ENCODE measurements at regions not wholly inside any gene's neighbourhood (a gene's known extent, or its start where the extent isn't known, plus 50 kb on each side); places are given as distances from the start of the nearest gene placed in this dataset.

GRCh38 chr17:12247761-12248160, 227.1 kb downstream of the MAP2K4 start:
- Histone ChIP-seq H3K36me3 (no peaks in the 10 kb centered on the region), H3F3A (ENCODE audit: low read depth) (no peaks in the 10 kb centered on the region), H3K4me1 (no peaks in the 10 kb centered on the region), H3K4me3 (no peak overlapping the region), H4K20me1 (ENCODE audit: low read depth) (no peaks in the 10 kb centered on the region), H2AFZ (replicated peaks) (no peak overlapping the region), H3K27me3 (no peaks in the 10 kb centered on the region), H3K27ac (no peak overlapping the region), H3K4me2 (no peak overlapping the region), H3K79me2 (ENCODE audit: low read depth) (no peaks in the 10 kb centered on the region), H3K9me3 (ENCODE audit: low read depth) (no peaks in the 10 kb centered on the region), H3K9ac (no peak overlapping the region)
- no peak for TF ChIP-seq EZH2 (IDR thresholded peaks at IDR 0.05)
- TF ChIP-seq EZH2phosphoT487 (IDR thresholded peaks at IDR 0.05): no peak
- TF ChIP-seq CTCF (IDR thresholded peaks at IDR 0.05): no peak
- Mint-ChIP-seq H3K27ac (no peak overlapping the region), H3K36me3 (no peaks in the 10 kb centered on the region), H3K27me3 (ENCODE audit: insufficient read depth, low read depth) (no peaks in the 10 kb centered on the region), H3K4me3 (no peak overlapping the region), H3K9me3 (no peaks in the 10 kb centered on the region), H3K4me1 (peaks cover 5% of the 10 kb centered on the region)
- DNase-seq (ENCODE audit: low spot score): no peak

DNA sequence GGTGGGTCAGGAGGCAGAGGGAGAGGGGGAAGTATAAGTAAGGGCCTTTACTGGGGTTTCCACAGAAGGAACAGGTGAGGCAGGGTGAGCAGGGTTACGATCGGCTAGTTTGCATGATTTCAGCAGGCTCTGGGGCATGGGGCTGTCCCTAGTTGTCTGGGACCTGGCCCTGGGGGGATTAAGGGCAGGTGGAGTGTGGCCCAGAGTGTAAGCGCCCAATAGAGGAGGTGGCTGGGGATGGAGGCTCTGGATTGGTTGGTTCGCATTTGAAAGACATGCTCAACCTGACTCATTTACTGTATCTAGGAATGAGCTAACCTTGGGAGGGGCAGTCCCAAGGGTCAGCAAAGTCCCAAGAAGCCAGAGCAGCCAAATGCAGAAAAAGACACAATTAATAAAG, 230.3 kb downstream of the MAP2K4 start:
- Histone ChIP-seq H4K20me1 (ENCODE audit: low read depth) (no peaks in the 10 kb centered on the region), H2AFZ (replicated peaks) (no peak overlapping the region), H3K4me3 (no peak overlapping the region), H3K4me1 (no peaks in the 10 kb centered on the region), H3K79me2 (ENCODE audit: low read depth) (no peaks in the 10 kb centered on the region), H3K9ac (no peak overlapping the region), H3K36me3 (no peaks in the 10 kb centered on the region), H3K27ac (no peak overlapping the region), H3K4me2 (no peak overlapping the region), H3K9me3 (ENCODE audit: low read depth) (no peaks in the 10 kb centered on the region), H3F3A (ENCODE audit: low read depth) (no peaks in the 10 kb centered on the region), H3K27me3 (no peaks in the 10 kb centered on the region)
- H3K36me3 Mint-ChIP-seq: no peaks in the 10 kb centered on the region
- H3K4me1 Mint-ChIP-seq: peaks cover 4% of the 10 kb centered on the region
- H3K27me3 Mint-ChIP-seq (ENCODE audit: insufficient read depth, low read depth): peaks cover 2% of the 10 kb centered on the region
- no peak overlapping the region for H3K27ac Mint-ChIP-seq
- no peak overlapping the region for H3K4me3 Mint-ChIP-seq
- no peak for TF ChIP-seq CTCF (IDR thresholded peaks at IDR 0.05)
- no peak for TF ChIP-seq EZH2phosphoT487 (IDR thresholded peaks at IDR 0.05)
- no peak for TF ChIP-seq EZH2 (IDR thresholded peaks at IDR 0.05)
- DNase-seq (ENCODE audit: low spot score): no peak
- no peaks in the 10 kb centered on the region for H3K9me3 Mint-ChIP-seq

GRCh38 chr17:12252462-12252861, 231.8 kb downstream of the MAP2K4 start:
- Histone ChIP-seq H3K4me2 (no peak overlapping the region), H3K9ac (no peak overlapping the region), H3K9me3 (ENCODE audit: low read depth) (no peaks in the 10 kb centered on the region), H3K27ac (no peak overlapping the region), H2AFZ (replicated peaks) (no peak overlapping the region), H3K36me3 (no peaks in the 10 kb centered on the region), H3K4me1 (peaks cover under 1% of the 10 kb centered on the region), H3K27me3 (no peaks in the 10 kb centered on the region), H4K20me1 (ENCODE audit: low read depth) (no peaks in the 10 kb centered on the region), H3F3A (ENCODE audit: low read depth) (peaks cover 4% of the 10 kb centered on the region), H3K4me3 (no peak overlapping the region), H3K79me2 (ENCODE audit: low read depth) (no peaks in the 10 kb centered on the region)
- peaks cover 2% of the 10 kb centered on the region for H3K27me3 Mint-ChIP-seq (ENCODE audit: insufficient read depth, low read depth)
- H3K9me3 Mint-ChIP-seq: no peaks in the 10 kb centered on the region
- no peaks in the 10 kb centered on the region for H3K36me3 Mint-ChIP-seq
- H3K4me3 Mint-ChIP-seq: no peak overlapping the region
- no peaks in the 10 kb centered on the region for H3K4me1 Mint-ChIP-seq
- H3K27ac Mint-ChIP-seq: no peak overlapping the region
- no peak for DNase-seq (ENCODE audit: low spot score)
- TF ChIP-seq EZH2phosphoT487 (IDR thresholded peaks at IDR 0.05): no peak
- TF ChIP-seq EZH2 (IDR thresholded peaks at IDR 0.05): no peak
- TF ChIP-seq CTCF (IDR thresholded peaks at IDR 0.05): no peak

Measured in neural progenitor cell (in vitro differentiated cells).